HG03108 (cell line): ENCODE measurements at regions not wholly inside any gene's neighbourhood (a gene's known extent, or its start where the extent isn't known, plus 50 kb on each side); places are given as distances from the start of the nearest gene placed in this dataset.

Source experiments
- ATAC-seq: cut with Tn5 transposase; IDR thresholded peaks from one replicate; pipeline ENCODE4 v1.9.1; 2021; ENCODE audit warnings: moderate library complexity; ENCODE audit not compliant: unreplicated experiment

DNA sequence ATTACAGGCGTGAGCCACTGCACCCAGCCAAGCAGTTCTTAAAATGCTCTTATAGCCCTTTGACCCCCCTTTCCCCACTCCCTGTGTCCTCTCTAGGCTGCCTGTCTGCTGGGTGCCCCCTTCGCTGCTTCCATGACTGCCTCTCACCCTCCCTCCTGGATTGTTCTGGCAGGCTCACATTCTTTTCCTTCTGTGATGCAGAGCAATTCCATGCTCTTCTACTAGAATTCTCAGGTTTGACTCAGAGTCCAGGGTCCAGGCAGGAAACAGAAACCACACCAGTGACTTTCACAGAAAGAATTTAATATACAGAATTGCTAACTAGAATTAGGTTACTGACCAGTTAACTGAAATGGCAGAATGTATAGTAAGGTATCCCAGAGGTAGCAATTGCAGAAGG is 244.8 kb downstream of the BAMBI start:
- ATAC-seq: no peak

DNA sequence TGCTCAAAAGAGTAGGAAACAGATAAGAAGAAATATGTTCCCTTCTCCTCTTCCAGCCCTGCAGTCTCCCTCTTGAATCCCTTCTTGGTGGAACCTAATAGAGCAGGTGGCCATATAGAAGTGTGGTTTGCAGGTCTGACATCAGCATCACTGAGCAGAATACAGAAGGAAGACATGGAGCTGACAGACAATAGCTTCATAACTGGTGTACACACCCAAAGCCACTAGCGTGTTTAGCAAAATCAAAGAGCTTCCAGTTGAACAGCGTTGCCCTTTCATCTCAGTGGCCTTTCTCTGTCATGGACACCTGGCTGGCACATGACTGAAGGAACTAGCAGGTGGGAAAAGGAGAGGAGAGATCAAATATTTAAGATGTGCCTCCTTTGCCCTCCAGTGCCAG is 245.5 kb downstream of the BAMBI start:
- ATAC-seq: no peak

DNA sequence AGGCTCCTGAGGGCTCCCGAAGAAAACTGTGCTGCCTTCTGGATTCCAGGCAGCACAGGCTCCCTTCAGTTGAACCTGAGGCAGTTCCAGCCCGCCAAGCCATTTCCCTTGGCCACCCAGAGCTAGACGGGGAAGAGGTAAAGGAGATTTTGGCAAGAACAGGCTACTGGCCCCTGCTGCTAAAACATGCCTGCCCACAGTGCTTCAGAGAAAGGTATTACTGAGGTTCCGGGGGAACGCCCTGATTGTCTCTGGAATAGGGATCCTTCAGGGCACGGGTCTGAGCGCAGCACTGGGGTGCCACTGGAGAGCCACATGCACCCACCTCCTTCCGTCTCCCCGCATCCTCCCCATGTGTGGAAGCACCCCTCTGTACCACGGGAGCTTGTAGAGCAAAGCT is 247.4 kb downstream of the BAMBI start:
- ATAC-seq: no peak

DNA sequence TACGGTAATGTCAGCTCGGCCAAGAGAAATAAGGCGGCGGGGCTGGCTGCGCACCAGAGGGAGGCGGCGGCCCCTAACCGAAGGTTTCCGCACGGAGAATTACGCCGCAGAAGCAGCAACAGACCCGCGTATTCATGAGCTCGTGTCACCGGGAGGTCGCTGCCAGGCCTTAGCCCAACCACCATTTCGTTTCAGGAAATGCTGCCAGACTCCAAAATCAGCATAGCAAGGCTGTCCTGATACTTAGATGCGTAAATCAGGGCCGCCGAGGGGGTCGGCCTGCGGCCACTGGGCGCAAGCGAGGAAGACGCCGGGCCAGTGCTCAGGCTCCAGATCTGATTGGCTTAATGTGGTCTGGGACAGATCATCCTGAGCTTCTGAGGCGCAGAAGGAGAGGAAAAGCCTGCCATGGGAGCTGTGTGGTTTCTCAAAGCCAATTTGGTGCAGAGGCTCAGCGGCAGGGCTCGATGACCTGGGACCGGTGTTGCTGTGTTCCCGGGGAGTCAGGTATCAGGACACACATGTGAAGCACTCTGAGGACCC is 247.9 kb downstream of the BAMBI start:
- no peak for ATAC-seq

DNA sequence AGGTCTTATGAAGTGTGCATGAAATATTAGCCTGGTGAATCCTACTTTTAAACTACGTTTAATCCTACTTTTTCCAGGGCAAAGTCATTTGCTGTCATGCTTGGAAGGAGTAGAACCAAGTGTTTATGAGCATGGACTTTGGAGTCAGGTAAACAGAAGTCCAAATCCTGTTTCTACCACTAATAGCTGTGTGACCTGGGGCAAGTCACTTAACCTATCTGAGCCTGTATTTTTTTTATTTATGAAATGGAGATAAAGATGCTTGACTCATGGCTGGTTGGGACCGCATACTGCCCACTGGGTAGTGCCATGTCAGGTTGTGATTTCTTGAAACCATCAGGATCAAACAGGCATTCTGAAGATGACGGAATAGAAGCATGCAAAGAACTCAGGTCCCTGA is 249.6 kb downstream of the BAMBI start:
- ATAC-seq: no peak

DNA sequence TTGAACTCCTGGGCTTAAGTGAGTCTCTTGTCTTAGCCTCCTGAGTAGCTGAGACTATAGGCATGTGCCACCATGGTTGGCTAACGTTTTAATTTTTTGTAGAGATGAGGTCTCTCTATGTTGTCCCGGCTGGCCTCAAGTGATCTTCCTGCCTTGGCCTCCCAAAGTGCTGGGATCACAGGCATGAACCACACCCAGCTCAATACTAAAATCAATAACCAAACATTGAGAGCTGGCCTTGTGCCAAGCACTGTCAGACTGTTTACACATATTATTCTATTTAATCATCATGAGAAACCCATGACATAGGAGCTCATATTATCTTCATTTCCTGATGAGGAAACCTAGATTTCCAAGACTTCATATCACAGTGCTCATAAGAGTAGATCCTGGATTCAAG is 251.2 kb downstream of the BAMBI start:
- no peak for ATAC-seq

DNA sequence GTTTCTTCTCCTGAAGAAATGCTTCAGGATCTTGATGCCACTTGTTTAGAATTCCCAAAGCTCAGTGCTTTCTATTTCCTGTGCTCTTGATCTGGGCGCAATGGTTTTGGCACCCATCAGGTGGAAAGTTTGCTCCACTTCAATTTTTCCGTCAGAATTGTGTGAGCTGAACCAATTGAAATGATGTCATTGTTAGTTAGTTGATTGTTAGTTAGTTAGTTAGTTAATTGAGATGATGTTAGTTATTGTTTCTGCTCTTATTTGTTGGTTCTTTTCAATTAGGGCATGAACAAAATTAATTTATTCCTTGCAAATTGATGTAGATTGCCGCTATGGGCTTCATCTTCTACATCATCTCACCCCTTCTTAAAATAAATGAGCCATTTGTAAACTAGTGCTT is 252.6 kb downstream of the BAMBI start:
- no peak for ATAC-seq

DNA sequence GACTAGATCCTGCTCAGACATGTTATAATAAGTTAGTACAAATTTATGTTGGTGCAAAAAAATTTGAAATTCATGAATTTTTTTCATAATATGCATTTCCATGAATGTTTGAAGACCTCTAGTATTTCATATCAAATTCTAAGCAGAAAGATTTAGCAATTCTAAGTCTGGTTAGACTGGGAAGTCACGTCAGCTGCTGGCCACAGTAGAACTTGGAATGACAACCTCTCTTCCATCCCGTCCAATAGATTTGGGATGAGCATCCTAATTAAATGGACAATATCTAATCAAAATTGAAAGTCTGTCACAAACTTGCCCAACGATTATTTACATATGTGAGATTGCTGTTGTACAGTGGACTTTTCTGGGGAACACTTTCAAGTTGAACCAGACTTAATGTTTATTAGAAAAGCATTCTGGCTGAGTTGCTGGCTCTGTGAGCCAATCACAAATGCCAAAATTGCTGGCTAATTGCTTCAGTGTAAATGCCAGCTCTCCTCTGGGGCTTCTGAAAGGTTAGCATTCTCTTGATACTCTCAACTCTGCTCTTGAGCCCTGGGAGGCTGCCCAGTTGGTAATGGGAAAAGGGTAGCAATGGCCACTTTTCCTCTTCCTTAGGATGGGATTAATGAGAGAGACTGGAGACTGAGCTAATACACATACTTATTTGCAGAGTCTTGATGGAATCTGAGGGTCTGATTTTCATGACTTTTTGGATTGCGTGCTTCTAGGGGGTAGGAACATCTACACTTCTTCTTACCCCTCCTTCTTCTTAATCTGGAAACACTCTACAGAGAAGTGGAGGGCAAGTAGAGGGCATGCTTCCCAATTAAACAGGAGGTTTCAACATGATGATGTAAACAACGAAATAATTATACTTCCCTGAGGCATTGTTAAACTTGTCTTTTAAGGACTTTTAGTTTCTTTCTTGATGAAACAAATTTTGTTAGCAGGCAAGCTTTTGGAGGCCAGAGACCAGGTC is 253.5 kb downstream of the BAMBI start:
- ATAC-seq: no peak

DNA sequence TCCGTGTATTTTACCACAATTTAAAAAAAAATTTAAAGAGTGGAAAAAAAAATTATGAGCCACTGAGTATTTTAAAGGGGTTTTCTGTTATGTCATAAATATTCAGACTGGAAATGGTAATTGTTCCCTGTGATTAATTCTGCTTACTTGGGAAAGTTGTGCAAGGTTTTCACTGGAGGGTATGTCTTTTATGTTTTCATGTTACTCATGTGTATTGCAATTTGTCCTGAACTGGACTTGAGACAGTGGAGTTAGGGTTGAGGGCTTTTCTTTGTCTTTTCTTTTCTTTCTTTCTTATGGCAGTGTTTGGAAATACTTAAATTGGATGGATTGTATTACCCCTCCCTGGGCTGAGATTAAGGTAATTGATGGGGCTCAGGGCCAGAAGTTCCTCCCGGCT is 257.7 kb downstream of the BAMBI start:
- ATAC-seq: no peak

DNA sequence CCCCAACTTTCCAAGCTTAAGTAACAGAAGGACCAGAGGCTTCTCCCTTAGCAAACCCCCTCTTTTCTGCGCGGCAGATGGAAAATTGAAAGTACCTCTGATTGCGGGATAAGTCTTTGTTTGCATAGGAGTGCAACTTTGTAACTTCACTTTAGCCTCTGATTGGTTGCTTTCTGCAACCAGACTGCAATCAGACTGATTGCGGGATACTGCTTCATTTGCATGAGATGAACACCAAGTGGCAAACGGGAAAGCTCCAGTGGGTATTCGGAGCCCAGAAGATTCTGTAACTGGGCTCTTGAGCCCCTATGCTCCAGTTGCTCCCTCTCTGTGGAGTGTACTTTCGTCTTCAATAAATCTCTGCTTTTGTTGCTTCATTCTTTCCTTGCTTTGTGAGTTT is 260.6 kb downstream of the BAMBI start:
- no peak for ATAC-seq

DNA sequence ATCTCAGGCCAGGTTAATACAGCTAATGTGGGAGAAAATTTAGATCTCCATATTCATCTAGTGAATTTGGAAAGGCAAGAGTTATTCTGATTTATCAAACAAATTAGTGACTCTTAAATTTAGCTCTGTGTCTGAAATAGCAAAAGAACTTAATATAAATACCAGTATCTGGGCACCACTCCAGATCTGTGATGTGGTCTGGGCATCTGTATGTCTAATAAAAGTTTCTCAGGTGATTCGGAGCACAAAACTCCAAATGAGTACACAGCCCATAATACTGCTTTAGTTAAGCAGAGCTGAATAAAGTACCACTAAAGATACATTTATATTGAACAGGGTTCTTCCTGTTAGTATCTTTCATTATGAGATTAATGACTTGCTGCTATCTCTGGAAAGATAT is 261.4 kb downstream of the BAMBI start:
- ATAC-seq: no peak

DNA sequence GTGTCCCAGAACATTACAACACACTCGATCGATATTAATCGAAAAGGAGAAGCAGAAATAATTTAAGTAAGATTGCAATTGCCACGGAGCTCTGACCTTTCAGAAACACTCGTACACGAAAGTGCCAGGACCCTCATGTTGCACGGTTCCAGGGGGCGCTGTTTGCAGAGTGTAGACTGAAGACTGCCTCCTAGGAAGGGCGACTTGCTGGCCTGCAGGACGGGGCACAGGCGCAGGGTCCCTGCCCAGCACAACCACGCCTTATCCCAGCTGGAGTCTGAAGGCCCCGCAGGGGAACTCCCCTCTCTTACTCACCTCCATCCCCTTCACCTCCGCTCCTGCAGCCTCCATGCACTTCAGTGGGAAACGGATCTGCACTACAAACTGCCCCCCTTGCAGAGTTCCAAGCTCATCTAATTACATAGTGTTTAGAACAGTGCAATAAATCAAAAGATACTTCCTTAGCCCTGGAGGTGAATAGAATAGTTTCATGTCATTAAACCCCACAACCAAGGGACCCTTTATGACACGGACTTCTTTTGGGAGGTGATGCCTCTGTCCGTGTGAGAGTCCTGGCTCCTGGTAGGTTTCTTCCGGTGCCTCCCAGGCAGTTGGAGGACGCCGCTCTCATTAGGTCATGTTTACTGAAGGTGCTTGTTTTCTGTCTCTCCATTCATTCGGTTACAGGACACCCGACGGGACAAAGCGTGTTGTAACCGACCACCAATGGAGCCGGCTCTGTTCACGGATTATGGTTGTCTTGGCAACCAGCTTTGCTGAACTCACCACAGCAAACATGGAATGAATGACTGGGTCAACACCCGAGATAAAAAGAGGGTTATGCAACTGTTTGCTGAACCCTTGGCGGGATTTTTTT is 262.2 kb downstream of the BAMBI start:
- ATAC-seq: no peak

DNA sequence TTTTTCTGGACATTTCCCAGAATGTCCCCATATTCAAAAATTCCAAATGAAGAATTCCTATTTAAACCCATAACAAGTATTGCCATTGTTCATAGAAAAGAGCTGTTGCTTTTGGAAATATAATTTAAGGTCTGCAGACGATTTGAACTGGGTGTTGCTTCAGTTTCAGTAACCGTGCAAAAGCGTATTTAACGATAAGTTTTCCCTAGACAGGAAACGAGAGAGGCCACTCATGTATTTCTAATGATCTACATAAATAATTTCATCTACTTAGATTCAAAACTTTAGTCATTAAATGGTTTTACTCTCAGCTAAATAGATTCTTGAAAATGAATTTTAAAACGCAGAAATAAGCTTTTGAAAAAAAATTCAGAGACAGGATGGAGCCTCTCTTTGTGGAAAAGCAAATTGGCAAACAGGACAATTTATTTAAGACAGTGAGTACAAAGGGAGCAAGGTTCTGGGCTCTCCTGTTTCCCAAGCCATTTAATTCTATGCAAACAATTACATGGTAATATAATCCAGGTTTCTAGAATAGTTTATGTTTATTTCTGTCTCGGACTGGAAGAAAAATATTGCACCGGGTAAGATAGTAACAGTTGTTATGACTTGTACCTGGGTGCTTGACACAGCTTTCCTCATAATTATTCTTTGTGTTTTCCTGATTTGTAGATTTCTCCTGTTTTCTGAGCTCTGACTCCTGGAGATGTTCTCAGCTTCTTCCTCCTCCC is 263.0 kb downstream of the BAMBI start:
- no peak for ATAC-seq

DNA sequence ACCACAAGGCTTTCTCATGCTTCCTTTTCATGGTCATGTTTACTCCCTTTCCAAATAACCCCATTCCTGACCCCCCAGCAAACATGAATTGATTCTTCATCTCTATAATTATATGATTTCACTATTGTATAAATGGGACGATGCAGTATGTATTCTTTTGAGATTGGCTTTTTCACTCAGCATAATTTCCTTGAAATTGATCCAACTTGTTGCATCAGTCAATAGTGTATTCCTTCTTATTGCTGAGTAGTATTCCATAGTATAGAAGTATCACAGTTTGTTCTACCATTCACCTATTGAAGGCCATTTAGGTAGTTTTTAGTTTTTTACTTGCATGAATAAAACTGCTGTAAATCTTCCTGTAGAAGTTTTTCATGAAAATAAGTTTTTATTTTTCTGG is 264.7 kb downstream of the BAMBI start:
- no peak for ATAC-seq

DNA sequence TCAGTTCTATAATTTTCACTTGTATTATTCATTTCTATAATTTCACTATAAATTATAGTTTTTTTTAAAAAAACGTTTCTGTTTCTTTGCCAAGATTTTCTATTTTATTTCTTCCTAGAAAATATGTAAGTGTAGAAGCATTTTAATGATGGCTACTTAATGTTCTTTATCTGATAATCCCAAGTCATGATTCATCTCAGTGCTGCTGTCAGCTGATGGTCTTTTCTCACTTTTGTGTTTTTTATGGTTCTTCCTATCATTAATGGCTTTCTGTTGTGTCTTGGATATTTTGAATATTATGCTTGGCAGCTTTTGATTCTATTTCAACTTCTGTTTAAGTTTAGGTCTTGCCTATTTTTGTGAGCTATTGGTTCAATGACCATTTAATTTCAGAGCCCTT is 268.6 kb downstream of the BAMBI start:
- ATAC-seq: no peak

DNA sequence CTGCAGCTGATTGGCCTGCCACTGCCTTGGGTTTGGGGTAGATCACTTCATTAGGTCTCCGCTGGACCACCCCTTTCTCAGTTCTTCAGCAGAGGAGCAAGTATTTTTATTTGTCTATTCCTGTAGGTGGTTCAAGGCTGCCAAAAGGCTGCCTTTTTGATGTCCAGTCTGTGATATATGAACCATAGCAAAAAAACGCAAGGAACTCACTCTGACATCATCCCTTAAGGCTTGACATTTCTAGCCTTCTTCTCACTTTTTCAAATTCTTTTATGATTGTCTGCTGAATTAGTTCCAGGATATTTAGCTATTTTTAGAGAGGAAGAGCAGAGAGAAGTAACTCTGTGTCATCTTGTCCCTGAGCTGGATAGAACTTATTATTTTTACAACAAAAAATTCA is 269.2 kb downstream of the BAMBI start:
- no peak for ATAC-seq

DNA sequence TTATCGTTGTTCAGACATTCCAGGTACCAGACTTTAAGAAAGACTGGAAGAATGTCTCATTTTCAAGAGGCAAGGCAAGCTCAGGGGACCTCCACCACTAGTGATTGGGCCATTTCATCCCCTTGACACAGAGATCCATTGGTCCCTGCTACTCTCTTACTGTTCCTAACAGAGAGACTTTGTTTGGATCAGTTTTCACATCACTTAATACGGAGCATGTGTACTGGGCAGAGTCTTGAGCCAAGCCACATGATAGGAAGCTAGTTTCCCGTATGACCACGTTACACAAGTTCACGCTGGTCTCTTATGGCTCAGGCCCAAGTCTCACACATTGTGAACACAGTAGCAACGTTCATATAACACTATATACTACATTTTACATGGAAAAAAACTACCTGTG is 269.9 kb downstream of the BAMBI start:
- ATAC-seq: no peak

DNA sequence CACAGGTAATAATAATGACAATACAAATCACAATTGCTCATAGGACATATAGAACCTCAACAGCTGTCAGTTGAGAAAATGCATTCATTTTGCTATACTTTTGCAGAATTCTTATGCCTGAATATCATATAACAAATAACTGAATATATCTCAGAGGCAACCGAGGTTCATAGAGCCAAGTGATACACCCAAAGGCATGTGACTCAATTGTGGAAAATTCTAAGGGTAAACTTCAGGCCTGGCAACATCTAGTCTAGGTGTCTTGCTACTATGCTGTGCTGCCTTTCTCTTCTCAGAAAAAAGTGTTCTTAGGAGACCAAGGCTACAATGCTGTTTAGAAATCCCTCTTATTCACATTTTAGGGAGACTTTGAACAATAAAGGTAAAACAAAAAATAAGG is 270.7 kb downstream of the BAMBI start:
- no peak for ATAC-seq

DNA sequence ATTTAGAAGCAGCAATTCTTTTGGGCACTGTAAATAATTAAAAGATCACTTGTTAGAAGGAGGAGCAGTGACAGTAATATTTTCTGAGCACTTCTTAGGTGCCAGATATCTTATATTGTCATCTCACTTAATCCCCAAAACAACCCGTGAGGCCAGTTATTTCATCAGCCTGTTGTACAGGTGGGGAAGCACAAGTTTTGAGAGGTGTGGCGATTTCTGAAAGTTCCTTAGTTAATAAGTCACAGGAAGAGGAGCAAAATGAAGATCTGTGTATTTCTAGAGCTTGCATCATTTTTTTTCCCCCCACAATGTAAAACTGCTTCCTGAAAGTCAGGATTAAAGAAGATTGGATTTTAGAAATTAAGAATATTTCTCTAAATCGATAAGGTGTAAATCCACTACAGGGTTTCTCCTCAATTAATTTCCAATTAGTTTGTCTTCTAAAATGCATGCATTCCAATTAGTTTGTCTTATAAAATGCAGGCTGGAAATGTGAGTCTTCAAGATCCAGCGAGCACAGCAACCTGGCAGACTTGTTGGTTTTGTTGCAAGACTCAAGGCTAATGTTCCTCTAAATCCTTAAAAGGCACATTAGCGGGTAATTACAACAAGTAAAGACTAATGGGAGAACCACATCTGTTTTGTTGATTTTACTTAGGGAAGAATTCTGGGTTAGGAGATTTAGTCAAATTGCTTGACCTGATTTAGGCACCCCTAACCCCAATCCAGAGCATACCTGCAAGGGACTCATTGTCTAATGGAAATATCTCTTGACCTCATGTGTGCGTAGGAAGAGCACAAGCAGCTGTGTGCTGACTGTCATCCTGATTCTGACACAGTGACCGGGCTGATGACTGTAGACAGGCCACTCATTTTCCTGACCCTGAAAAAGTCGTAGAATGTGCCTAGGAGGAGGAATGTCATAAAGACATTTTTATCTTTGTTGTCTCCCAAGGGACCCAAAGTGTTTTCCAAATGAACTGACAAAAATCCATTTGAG is 272.0 kb downstream of the BAMBI start:
- peak; percentile 53 for ATAC-seq

DNA sequence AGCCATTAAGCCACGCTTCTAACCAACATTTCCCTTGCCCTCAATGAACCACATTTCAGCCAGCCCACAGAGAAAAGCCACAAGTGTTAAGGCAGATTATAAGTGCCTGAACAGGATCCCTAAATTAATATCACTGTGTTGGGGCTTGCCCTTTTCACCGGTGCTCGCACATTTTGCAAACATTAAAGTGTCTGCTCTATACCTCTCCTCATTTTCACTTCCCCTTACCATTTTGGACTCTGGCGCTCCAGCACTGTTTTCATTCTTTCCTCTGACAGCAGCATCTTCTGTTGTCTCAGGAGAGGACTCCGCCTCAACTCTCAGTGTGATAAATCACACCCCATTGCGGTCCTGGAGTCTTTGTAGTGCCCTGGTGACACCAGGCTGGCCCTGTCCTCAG is 274.2 kb downstream of the BAMBI start:
- no peak for ATAC-seq
